GM12878 (cell line): ENCODE measurements at regions not wholly inside any gene's neighbourhood (a gene's known extent, or its start where the extent isn't known, plus 50 kb on each side); places are given as distances from the start of the nearest gene placed in this dataset.

ENCODE experiments used
- EGR1 ChIP-seq, 2 experiments: IDR thresholded peaks; 1 replicate in 1 of 2; 2 replicates in 1 of 2; pipeline ENCODE4 v1.6.1; 2011 to 2012; ENCODE audit warnings: low read depth in 2 of 2, low read length in 2 of 2, borderline replicate concordance in 1 of 2, mild to moderate bottlenecking in 1 of 2, moderate library complexity in 1 of 2
- SIN3A ChIP-seq: IDR thresholded peaks from 2 replicates; pipeline ENCODE4 v1.6.1; 2012; ENCODE audit warnings: low read depth, low read length, improper control_type of control experiment

DNA sequence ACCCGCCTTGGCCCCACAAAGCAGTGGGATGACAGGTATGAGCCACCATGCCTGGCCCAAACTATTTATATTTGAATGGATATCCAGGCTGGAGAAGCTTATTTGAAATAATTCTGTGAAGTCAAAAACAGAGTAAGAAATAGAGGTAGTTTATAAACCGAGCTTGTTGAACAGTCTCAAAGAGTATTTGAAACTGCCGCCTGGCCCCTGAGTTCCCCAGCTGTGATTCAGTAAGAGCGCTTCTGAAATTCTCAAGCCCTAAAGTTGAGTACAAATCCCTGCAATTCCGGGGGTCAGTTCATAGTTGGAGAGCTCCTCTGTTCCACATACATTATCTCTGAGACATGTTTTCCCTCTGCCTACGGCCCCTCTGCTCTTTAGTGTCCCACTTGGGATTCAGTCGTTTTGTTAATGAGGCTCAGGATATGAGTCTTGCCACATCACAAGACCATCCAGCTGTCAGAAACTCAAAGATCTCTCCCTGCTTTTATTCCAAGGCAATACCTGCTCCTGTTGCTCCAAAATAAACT lies 127.8 kb downstream of the SOD2 start:
- TF ChIP-seq SIN3A = no peak
- TF ChIP-seq EGR1 (IDR thresholded peaks at IDR 0.05; ENCODE audit: borderline replicate concordance in 1 of 2, low read depth in 2 of 2, low read length in 2 of 2) = no peak
